ENCODE measurements at regions not wholly inside any gene's neighbourhood (a gene's known extent, or its start where the extent isn't known, plus 50 kb on each side); places are given as distances from the start of the nearest gene placed in this dataset.

DNA sequence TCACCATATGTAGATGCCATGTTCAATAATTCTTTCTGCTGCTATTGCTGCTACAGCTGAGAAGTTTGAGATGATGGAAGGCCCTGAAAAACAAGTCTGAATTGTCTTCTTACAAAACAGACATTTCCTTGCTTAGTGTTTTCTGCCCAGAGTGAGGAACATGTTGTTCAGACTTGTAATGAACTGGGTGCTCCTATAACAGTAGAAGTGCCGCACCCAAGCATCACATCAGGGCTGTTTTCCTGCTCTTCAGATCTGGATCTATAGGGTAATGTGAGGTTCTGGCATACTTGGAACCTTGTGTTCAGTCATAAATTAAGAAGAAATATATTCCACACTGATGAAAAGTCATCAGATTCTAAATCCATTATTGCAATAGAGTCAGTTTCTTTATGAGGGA is 171.9 kb upstream of the DIO2 start:
- TF ChIP-seq, protein P1, sequence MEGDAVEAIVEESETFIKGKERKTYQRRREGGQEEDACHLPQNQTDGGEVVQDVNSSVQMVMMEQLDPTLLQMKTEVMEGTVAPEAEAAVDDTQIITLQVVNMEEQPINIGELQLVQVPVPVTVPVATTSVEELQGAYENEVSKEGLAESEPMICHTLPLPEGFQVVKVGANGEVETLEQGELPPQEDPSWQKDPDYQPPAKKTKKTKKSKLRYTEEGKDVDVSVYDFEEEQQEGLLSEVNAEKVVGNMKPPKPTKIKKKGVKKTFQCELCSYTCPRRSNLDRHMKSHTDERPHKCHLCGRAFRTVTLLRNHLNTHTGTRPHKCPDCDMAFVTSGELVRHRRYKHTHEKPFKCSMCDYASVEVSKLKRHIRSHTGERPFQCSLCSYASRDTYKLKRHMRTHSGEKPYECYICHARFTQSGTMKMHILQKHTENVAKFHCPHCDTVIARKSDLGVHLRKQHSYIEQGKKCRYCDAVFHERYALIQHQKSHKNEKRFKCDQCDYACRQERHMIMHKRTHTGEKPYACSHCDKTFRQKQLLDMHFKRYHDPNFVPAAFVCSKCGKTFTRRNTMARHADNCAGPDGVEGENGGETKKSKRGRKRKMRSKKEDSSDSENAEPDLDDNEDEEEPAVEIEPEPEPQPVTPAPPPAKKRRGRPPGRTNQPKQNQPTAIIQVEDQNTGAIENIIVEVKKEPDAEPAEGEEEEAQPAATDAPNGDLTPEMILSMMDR (IDR thresholded peaks at IDR 0.05), result no peak
- TF ChIP-seq POLR2A (IDR thresholded peaks at IDR 0.05) (no peak), POLR2AphosphoS5 (IDR thresholded peaks at IDR 0.05) (no peak), EP300 (IDR thresholded peaks at IDR 0.05) (no peak)

Data from stomach (tissue), 4 donors.